NCI-H69 (cell line): ENCODE measurements at regions not wholly inside any gene's neighbourhood (a gene's known extent, or its start where the extent isn't known, plus 50 kb on each side); places are given as distances from the start of the nearest gene placed in this dataset.

ENCODE experiments used
- DNase-seq: peaks from one replicate; lab custom pipeline; 2025; lab: John Stamatoyannopoulos, UW

GRCh38 chr4:173845580-173845979 lies 315.6 kb upstream of the HAND2 start:
- no peak for DNase-seq

- DNase-seq, result no peak
Observed at GRCh38 chr4:173839865-173840264, 309.8 kb upstream of the HAND2 start.

GRCh38 chr4:173837517-173837916 lies 307.5 kb upstream of the HAND2 start:
- no peak for DNase-seq

- peak; percentile 79 for DNase-seq
Observed at GRCh38 chr4:173835903-173836302, 305.9 kb upstream of the HAND2 start.

- DNase-seq, result peak; percentile 8
Observed at GRCh38 chr4:173834151-173834550, 304.1 kb upstream of the HAND2 start.

GRCh38 chr4:173829565-173829964 lies 299.5 kb upstream of the HAND2 start:
- no peak for DNase-seq

- DNase-seq, result peak; percentile 13
Observed at GRCh38 chr4:173827707-173828106, 297.7 kb upstream of the HAND2 start.

- no peak for DNase-seq
Observed at GRCh38 chr4:173821876-173822275, 291.8 kb upstream of the HAND2 start.

GRCh38 chr4:173821036-173821435 lies 291.0 kb upstream of the HAND2 start:
- DNase-seq, result no peak

GRCh38 chr4:173807347-173807746 lies 277.3 kb upstream of the HAND2 start:
- DNase-seq, result no peak

GRCh38 chr4:173805884-173806283 lies 275.9 kb upstream of the HAND2 start:
- no peak for DNase-seq

GRCh38 chr4:173802662-173803022 lies 272.6 kb upstream of the HAND2 start:
- DNase-seq, result no peak

- DNase-seq, result peak; percentile 4
Observed at GRCh38 chr4:173801876-173802661, 272.0 kb upstream of the HAND2 start.

GRCh38 chr4:173801361-173801760 lies 271.3 kb upstream of the HAND2 start:
- peak; percentile 13 for DNase-seq

GRCh38 chr4:173797296-173797695 lies 267.3 kb upstream of the HAND2 start:
- no peak for DNase-seq

- no peak for DNase-seq
Observed at GRCh38 chr4:173794662-173795061, 264.6 kb upstream of the HAND2 start.

- DNase-seq, result no peak
Observed at GRCh38 chr4:173793937-173794510, 264.0 kb upstream of the HAND2 start.

GRCh38 chr4:173782660-173783059 lies 252.6 kb upstream of the HAND2 start:
- DNase-seq, result no peak

GRCh38 chr4:173777921-173778320 lies 247.9 kb upstream of the HAND2 start:
- no peak for DNase-seq

- no peak for DNase-seq
Observed at GRCh38 chr4:173777421-173777820, 247.4 kb upstream of the HAND2 start.

- no peak for DNase-seq
Observed at GRCh38 chr4:173769568-173769967, 239.5 kb upstream of the HAND2 start.

- DNase-seq, result no peak
Observed at GRCh38 chr4:173767650-173768049, 237.6 kb upstream of the HAND2 start.

GRCh38 chr4:173766171-173766600 lies 236.2 kb upstream of the HAND2 start:
- no peak for DNase-seq

- no peak for DNase-seq
Observed at GRCh38 chr4:173765751-173766150, 235.7 kb upstream of the HAND2 start.
